Esophagus (tissue), 2 donors: ENCODE measurements at regions not wholly inside any gene's neighbourhood (a gene's known extent, or its start where the extent isn't known, plus 50 kb on each side); places are given as distances from the start of the nearest gene placed in this dataset.

Experiments used
- H3K27ac ChIP-seq, 2 donors: one replicate each; pipeline ENCODE4 v1.5.1; 2013; ENCODE audit warnings: low read depth in 2 of 2, mild to moderate bottlenecking in 2 of 2, inconsistent platforms in 1 of 2, low read length in 1 of 2, moderate library complexity in 1 of 2
- H3K27me3 ChIP-seq, 2 donors: one replicate each; pipeline ENCODE4 v1.6.1; 2013; ENCODE audit warnings: low read length in 2 of 2, control low read depth in 1 of 2, mild to moderate bottlenecking in 1 of 2; ENCODE audit not compliant: insufficient read depth in 2 of 2, control insufficient read depth in 1 of 2
- H3K36me3 ChIP-seq, 2 donors: one replicate each; pipeline ENCODE4 v1.6.1; 2013; ENCODE audit warnings: low read length in 1 of 2; ENCODE audit not compliant: control insufficient read depth in 2 of 2, insufficient read depth in 2 of 2
- H3K4me1 ChIP-seq, 2 donors: one replicate each; pipeline ENCODE4 v1.6.1; 2013; ENCODE audit warnings: low read length in 1 of 2; ENCODE audit not compliant: control insufficient read depth in 2 of 2, insufficient read depth in 2 of 2
- H3K4me3 ChIP-seq, 2 donors: one replicate each; pipeline ENCODE4 v1.5.1; 2013; ENCODE audit warnings: low read length in 2 of 2, mild to moderate bottlenecking in 2 of 2, low read depth in 1 of 2, moderate library complexity in 1 of 2
- H3K9me3 ChIP-seq, 2 donors: one replicate each; pipeline ENCODE4 v1.6.1; 2013; ENCODE audit warnings: mild to moderate bottlenecking in 2 of 2, low read depth in 1 of 2, low read length in 1 of 2, moderate library complexity in 1 of 2; ENCODE audit not compliant: control insufficient read depth in 2 of 2, insufficient read depth in 1 of 2
- WGBS, 2 donors: extraction: QIAGEN DNeasy Blood & Tissue Kit; methylation state at CpG; one replicate each; pipeline ENCODE4 v1.1.7; 2013; 5-methylcytosine and 5-hydroxymethylcytosine counted together
- donor health status: healthy with polysubstance abuse.
- donor health status: Bipolar disorder and iron deficiency.

DNA sequence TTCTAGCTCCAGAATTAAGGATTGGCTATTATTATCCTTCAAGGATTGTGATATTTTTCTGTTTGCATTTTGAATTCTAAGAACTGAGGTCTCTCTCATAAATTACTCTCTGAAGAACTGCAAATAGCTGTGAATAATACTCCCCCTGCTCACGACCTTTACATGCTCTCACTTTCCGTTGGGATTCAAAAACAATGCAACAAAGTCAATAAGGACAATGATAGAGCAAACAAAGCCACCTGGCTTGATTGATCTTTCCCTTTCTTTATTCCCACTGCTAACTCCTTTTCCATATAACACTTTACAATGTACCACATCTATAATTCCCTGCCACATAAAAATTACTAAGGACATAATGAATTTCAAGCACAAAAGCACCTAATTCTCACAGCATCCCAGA, 523.0 kb upstream of the CA10 start:
- WGBS, 2 donors: 4 to 6% methylated on average over 2 of the region's 2 CpGs
- Histone ChIP-seq H3K27ac (no peak overlapping the region), H3K4me1 (no peaks in the 10 kb centered on the region), H3K36me3 (no peaks in the 10 kb centered on the region), H3K27me3 (no peaks in the 10 kb centered on the region), H3K9me3 (peaks cover 2 to 10% of the 10 kb centered on the region in 2 donors), H3K4me3 (no peak overlapping the region)

- H3K27me3 ChIP-seq: no peaks in the 10 kb centered on the region
- no peaks in the 10 kb centered on the region for H3K4me1 ChIP-seq
- H3K36me3 ChIP-seq: no peaks in the 10 kb centered on the region
- WGBS, 2 donors: 53 to 77% methylated on average over 1 of the region's 1 CpG
- H3K27ac ChIP-seq: no peak overlapping the region
- H3K4me3 ChIP-seq: no peak overlapping the region
- peaks cover 2 to 10% of the 10 kb centered on the region in 2 donors for H3K9me3 ChIP-seq
Measured at GRCh38 chr17:52678211-52678610, 519.7 kb upstream of the CA10 start.

DNA sequence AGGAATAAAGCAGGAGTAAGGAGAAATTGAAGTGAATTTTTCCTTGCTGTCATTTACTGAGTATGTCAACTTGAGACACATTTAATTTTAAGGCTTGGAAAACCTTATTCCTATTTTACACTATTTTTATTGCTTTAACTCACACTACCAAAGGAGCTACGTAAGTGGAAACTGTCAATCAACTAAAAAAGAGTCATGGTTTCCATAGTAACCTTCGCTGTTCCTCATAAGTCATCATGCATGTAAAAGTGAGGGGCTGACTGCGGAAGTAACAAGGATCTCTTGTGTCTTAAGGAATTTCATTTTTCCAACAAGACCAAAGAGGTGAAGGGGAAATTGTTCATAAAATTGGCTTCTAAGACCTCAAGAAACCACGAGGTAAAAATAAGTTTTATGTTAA, 516.2 kb upstream of the CA10 start:
- Histone ChIP-seq H3K4me3 (no peak overlapping the region), H3K36me3 (no peaks in the 10 kb centered on the region), H3K4me1 (no peaks in the 10 kb centered on the region), H3K9me3 (peaks cover 2 to 8% of the 10 kb centered on the region in 2 donors), H3K27me3 (no peaks in the 10 kb centered on the region), H3K27ac (no peak overlapping the region)
- 58 to 61% methylated on average over 4 of the region's 4 CpGs for WGBS, 2 donors

GRCh38 chr17:52673791-52674190, 515.3 kb upstream of the CA10 start:
- H3K27ac ChIP-seq: no peak overlapping the region
- no peak overlapping the region for H3K4me3 ChIP-seq
- no peaks in the 10 kb centered on the region for H3K4me1 ChIP-seq
- WGBS, 2 donors: 78 to 92% methylated on average over 2 of the region's 2 CpGs
- peaks cover 2 to 8% of the 10 kb centered on the region in 2 donors for H3K9me3 ChIP-seq
- H3K27me3 ChIP-seq: no peaks in the 10 kb centered on the region
- no peaks in the 10 kb centered on the region for H3K36me3 ChIP-seq

- Histone ChIP-seq H3K4me3 (no peak overlapping the region), H3K9me3 (peaks cover 0 to 3% of the 10 kb centered on the region in 2 donors), H3K4me1 (no peaks in the 10 kb centered on the region), H3K27me3 (no peaks in the 10 kb centered on the region), H3K27ac (no peak overlapping the region), H3K36me3 (no peaks in the 10 kb centered on the region)
- 63 to 71% methylated on average over 1 of the region's 1 CpG for WGBS, 2 donors
Measured at GRCh38 chr17:52666264-52666663, 507.8 kb upstream of the CA10 start.

GRCh38 chr17:52660692-52661091, 502.2 kb upstream of the CA10 start:
- H3K4me1 ChIP-seq: no peaks in the 10 kb centered on the region
- no peaks in the 10 kb centered on the region for H3K36me3 ChIP-seq
- no peak overlapping the region for H3K4me3 ChIP-seq
- H3K27ac ChIP-seq: no peak overlapping the region
- WGBS, 2 donors: 77% methylated on average over 2 of the region's 2 CpGs
- H3K9me3 ChIP-seq: no peaks in the 10 kb centered on the region
- no peaks in the 10 kb centered on the region for H3K27me3 ChIP-seq

- no peaks in the 10 kb centered on the region for H3K36me3 ChIP-seq
- H3K27me3 ChIP-seq: no peaks in the 10 kb centered on the region
- H3K4me1 ChIP-seq: no peaks in the 10 kb centered on the region
- WGBS, 2 donors: 62 to 78% methylated on average over 1 of the region's 1 CpG
- H3K4me3 ChIP-seq: no peak overlapping the region
- no peaks in the 10 kb centered on the region for H3K9me3 ChIP-seq
- H3K27ac ChIP-seq: no peak overlapping the region
Measured at GRCh38 chr17:52653014-52653413, 494.5 kb upstream of the CA10 start.

DNA sequence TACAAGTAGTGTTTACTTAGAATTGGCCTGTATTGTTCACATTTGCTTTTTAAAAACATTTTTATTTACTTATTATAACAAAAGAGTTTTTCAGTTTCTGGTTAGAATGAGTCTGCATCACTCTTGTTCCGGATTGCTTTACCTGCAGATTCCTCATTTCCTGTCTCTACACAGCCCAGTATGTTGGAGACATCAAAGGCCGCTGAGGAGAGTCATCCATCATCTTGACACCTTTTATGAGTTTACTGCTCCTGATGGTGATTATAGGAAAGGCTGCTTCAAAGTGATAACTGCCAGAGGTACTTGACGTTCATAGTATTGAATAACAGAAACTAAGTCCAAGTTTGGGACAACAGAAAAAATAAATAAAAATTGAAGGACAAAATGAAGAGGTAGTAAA, 490.5 kb upstream of the CA10 start:
- Histone ChIP-seq H3K27me3 (no peaks in the 10 kb centered on the region), H3K4me3 (no peak overlapping the region), H3K27ac (no peak overlapping the region), H3K9me3 (no peaks in the 10 kb centered on the region), H3K36me3 (no peaks in the 10 kb centered on the region), H3K4me1 (no peaks in the 10 kb centered on the region)
- 14 to 19% methylated on average over 3 of the region's 3 CpGs for WGBS, 2 donors

DNA sequence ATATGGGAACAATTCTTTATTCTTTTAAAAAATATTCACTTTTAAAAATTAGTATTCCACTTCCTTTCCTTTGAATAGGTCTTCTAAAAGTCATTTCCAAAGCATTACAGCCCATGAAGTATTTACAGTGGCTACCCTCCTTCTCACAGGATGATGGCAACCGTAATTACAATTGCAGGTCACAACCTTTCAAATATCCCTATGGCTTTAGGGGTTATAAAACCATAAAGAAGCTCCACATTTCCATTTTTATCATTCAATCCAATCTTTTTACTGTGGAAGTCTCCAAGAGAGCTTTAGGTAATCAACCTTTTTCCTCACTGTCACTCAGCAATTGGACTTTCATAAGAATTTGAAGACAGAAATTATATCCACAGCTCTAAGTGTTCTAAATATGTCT, 488.9 kb upstream of the CA10 start:
- no peaks in the 10 kb centered on the region for H3K27me3 ChIP-seq
- H3K4me1 ChIP-seq: no peaks in the 10 kb centered on the region
- H3K36me3 ChIP-seq: no peaks in the 10 kb centered on the region
- no peak overlapping the region for H3K4me3 ChIP-seq
- WGBS, 2 donors: 69 to 76% methylated on average over 1 of the region's 1 CpG
- H3K9me3 ChIP-seq: no peaks in the 10 kb centered on the region
- no peak overlapping the region for H3K27ac ChIP-seq

- H3K27me3 ChIP-seq: no peaks in the 10 kb centered on the region
- H3K4me1 ChIP-seq: no peaks in the 10 kb centered on the region
- H3K27ac ChIP-seq: no peak overlapping the region
- 94 to 95% methylated on average over 2 of the region's 2 CpGs for WGBS, 2 donors
- no peaks in the 10 kb centered on the region for H3K36me3 ChIP-seq
- H3K4me3 ChIP-seq: no peak overlapping the region
- H3K9me3 ChIP-seq: no peaks in the 10 kb centered on the region
Measured at GRCh38 chr17:52636443-52636842, 477.9 kb upstream of the CA10 start.
